ENCODE measurements at regions not wholly inside any gene's neighbourhood (a gene's known extent, or its start where the extent isn't known, plus 50 kb on each side); places are given as distances from the start of the nearest gene placed in this dataset.

DNA sequence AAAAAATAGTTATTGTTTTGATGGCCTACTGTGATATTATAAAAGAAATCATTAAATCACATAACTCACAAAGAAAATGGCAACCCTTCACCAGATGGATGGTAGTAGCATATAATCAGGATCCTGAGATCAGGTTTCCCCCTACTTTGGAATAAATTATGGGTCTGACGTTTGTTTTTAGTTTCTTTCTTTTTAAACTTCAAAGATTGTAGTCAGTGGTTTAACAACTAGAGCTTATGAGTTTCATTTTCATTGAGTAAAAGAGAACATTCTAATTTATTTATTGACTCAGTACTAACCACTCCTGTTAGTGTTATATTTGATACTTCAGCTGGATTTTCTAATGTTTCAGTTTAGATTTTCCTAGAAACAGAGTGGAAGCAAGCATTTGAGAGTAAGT is 218.0 kb upstream of the PCSK5 start:
- no peaks in the 10 kb centered on the region for H3K79me2 ChIP-seq (ENCODE audit: control insufficient read depth, insufficient read depth, low read length)
- H3K27me3 ChIP-seq (ENCODE audit: control insufficient read depth in 2 of 2, insufficient read depth in 2 of 2, low read length in 2 of 2) = no peaks in the 10 kb centered on the region
- DNase-seq (ENCODE audit: low read depth, low spot score) (no peak), FAIRE-seq (no peak)
- ChIA-PET POLR2A (no interaction called here), CTCF (no interaction called here)
- no peaks in the 10 kb centered on the region for H3K4me1 ChIP-seq (ENCODE audit: control insufficient read depth, extremely low read depth, insufficient read depth, low read length)
- H3K9me3 ChIP-seq (replicated peaks; ENCODE audit: control insufficient read depth, insufficient read depth, low read length) = no peaks in the 10 kb centered on the region
- no peaks in the 10 kb centered on the region for H4K20me1 ChIP-seq (replicated peaks; ENCODE audit: control insufficient read depth, extremely low read depth, insufficient read depth, low read length)
- no peak overlapping the region for H3K9ac ChIP-seq (replicated peaks; ENCODE audit: extremely low read depth, insufficient read depth, low read length)
- H3K36me3 ChIP-seq (ENCODE audit: control insufficient read depth in 2 of 2, extremely low read depth in 1 of 2, insufficient read depth in 2 of 2, low read length in 2 of 2) = no peaks in the 10 kb centered on the region
- TF ChIP-seq GATA2 (IDR thresholded peaks at IDR 0.05; ENCODE audit: insufficient read depth, insufficient read length, low read depth, low read length) (no peak), FOS (IDR thresholded peaks at IDR 0.05; ENCODE audit: borderline replicate concordance, insufficient read depth, low read length) (no peak), JUN (IDR thresholded peaks at IDR 0.05; ENCODE audit: borderline replicate concordance, insufficient read depth, insufficient read length, low read depth) (no peak), EZH2 (IDR thresholded peaks at IDR 0.05; ENCODE audit: borderline replicate concordance, low read depth, low read length, severe bottlenecking) (no peak), MYC (IDR thresholded peaks at IDR 0.05; ENCODE audit: low read depth, low read length) (no peak), POLR2AphosphoS5 (IDR thresholded peaks at IDR 0.05; ENCODE audit: insufficient read depth, low read depth, low read length) (no peak), POLR2A (IDR thresholded peaks at IDR 0.05; ENCODE audit: low read depth, low read length) (no peak)
- TF ChIP-seq, protein P1, sequence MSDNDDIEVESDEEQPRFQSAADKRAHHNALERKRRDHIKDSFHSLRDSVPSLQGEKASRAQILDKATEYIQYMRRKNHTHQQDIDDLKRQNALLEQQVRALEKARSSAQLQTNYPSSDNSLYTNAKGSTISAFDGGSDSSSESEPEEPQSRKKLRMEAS (IDR thresholded peaks at IDR 0.05; ENCODE audit: insufficient read depth, insufficient read length) = no peak
- TF ChIP-seq, protein P2, sequence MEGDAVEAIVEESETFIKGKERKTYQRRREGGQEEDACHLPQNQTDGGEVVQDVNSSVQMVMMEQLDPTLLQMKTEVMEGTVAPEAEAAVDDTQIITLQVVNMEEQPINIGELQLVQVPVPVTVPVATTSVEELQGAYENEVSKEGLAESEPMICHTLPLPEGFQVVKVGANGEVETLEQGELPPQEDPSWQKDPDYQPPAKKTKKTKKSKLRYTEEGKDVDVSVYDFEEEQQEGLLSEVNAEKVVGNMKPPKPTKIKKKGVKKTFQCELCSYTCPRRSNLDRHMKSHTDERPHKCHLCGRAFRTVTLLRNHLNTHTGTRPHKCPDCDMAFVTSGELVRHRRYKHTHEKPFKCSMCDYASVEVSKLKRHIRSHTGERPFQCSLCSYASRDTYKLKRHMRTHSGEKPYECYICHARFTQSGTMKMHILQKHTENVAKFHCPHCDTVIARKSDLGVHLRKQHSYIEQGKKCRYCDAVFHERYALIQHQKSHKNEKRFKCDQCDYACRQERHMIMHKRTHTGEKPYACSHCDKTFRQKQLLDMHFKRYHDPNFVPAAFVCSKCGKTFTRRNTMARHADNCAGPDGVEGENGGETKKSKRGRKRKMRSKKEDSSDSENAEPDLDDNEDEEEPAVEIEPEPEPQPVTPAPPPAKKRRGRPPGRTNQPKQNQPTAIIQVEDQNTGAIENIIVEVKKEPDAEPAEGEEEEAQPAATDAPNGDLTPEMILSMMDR (IDR thresholded peaks at IDR 0.05; ENCODE audit: extremely low read depth in 1 of 2, insufficient read depth in 1 of 2, low read depth in 1 of 2, low read length in 2 of 2) = no peak
- no peak overlapping the region for H3K4me3 ChIP-seq (replicated peaks in 1 of 3; ENCODE audit: insufficient read depth in 1 of 3, low read depth in 1 of 3, low read length in 3 of 3)
- H3K27ac ChIP-seq (ENCODE audit: insufficient read depth, low read depth, low read length) = no peak overlapping the region
- dilution Hi-C loops (cut with MboI; ENCODE audit: extremely low pct_ligation_motif_present, low sequenced_read_pairs) (no loop called here), intact Hi-C loops (cut with micrococcal nuclease) (no loop called here)
- H3K9me1 ChIP-seq (replicated peaks; ENCODE audit: control insufficient read depth, extremely low read depth, insufficient read depth, low read length) = no peaks in the 10 kb centered on the region
- H2AFZ ChIP-seq (ENCODE audit: low read depth, low read length) = no peak overlapping the region
- H3K4me2 ChIP-seq (ENCODE audit: insufficient read depth, low read length) = no peak overlapping the region
- BruUV-seq (replicated peaks) = no TSS peak
